Body of pancreas (tissue), 4 donors: ENCODE measurements at regions not wholly inside any gene's neighbourhood (a gene's known extent, or its start where the extent isn't known, plus 50 kb on each side); places are given as distances from the start of the nearest gene placed in this dataset.

ENCODE experiments used
- ATAC-seq: fragments of 150-250 bp; one replicate; pipeline ENCODE4 v1.9.1; 2016
- DNase-seq, 4 donors: peaks; one replicate each; pipeline ENCODE4 v3.0.0-alpha.2; 2019
- H3K27ac ChIP-seq, 4 donors: fragments of 200-600 bp; sonication (generic); 1 replicate in 3 of 4; 2 replicates in 1 of 4; pipeline versions ENCODE4 v1.5.1 to v1.6.1; 2016 to 2019; ENCODE audit warnings: mild to moderate bottlenecking in 1 of 4, mixed read lengths in 1 of 4, moderate library complexity in 1 of 4
- H3K27me3 ChIP-seq, 2 donors: fragments of 200-600 bp; sonication (generic); one replicate each; pipeline ENCODE4 v1.6.0; 2016; ENCODE audit warnings: mild to moderate bottlenecking in 1 of 2
- H3K36me3 ChIP-seq, 2 donors: fragments of 200-600 bp; sonication (generic); replicated peaks in 1 of 2; 2 replicates each; pipeline ENCODE4 v1.5.1; 2016; ENCODE audit warnings: low read depth in 2 of 2; ENCODE audit not compliant: insufficient read depth in 1 of 2
- H3K4me1 ChIP-seq: fragments of 200-600 bp; sonication (generic); one replicate; pipeline ENCODE4 v1.6.0; 2016
- H3K4me3 ChIP-seq, 2 donors: fragments of 200-600 bp; sonication (generic); 1 replicate in 1 of 2; 2 replicates in 1 of 2; pipeline ENCODE4 v1.5.1; 2016 to 2019
- H3K9me3 ChIP-seq, 3 donors: fragments of 200-600 bp; sonication (generic); 1 replicate in 2 of 3; 2 replicates in 1 of 3; pipeline ENCODE4 v1.5.1; 2016
- POLR2A ChIP-seq, 3 donors: fragments of 450-650 bp; IDR thresholded peaks; one replicate each; pipeline ENCODE4 v1.6.1; 2016; ENCODE audit warnings: antibody characterized with exemption in 3 of 3, mild to moderate bottlenecking in 2 of 3
- WGBS, 2 donors: methylation state at CpG; one replicate each; pipeline ENCODE4 v1.1.5; 2017; 5-methylcytosine and 5-hydroxymethylcytosine counted together
- intact Hi-C: fragments of 100-400 bp; cut with DNase I; formaldehyde crosslinking; loops from one replicate; pipeline ENCODE4 v1.15.1; 2023
- TF ChIP-seq, protein P1 (sequence below), 7 experiments: fragments of 450-650 bp in 4 of 7; fragments of 200-600 bp in 3 of 7; sonication (generic) in 3 of 7; IDR thresholded peaks; one replicate each; pipeline ENCODE4 v1.5.1; 2016 to 2019; ENCODE audit warnings: antibody characterized with exemption in 7 of 7

DNA sequence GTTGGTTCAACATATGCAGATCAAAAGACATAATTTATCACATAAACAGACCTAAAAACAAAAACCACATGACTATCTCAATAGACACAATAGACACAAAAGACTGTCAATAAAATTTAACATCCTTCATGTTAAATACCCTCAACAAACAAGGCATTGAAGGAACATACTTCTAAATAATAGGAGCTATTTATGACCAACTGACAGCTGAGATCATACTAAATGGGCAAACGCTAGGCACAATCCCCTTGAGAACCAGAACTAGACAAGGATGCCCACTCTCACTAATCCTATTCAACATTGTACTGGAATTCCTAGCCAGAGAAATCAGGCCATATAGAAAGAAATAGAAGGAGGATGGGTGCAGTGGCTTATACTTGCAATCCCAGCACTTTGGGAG, 50.3 kb upstream of the GLYAT start:
- Histone ChIP-seq H3K27ac (no peak overlapping the region), H3K4me3 (no peak overlapping the region), H3K27me3 (no peaks in the 10 kb centered on the region), H3K4me1 (no peaks in the 10 kb centered on the region), H3K36me3 (no peaks in the 10 kb centered on the region), H3K9me3 (no peaks in the 10 kb centered on the region)
- TF ChIP-seq, protein P1, sequence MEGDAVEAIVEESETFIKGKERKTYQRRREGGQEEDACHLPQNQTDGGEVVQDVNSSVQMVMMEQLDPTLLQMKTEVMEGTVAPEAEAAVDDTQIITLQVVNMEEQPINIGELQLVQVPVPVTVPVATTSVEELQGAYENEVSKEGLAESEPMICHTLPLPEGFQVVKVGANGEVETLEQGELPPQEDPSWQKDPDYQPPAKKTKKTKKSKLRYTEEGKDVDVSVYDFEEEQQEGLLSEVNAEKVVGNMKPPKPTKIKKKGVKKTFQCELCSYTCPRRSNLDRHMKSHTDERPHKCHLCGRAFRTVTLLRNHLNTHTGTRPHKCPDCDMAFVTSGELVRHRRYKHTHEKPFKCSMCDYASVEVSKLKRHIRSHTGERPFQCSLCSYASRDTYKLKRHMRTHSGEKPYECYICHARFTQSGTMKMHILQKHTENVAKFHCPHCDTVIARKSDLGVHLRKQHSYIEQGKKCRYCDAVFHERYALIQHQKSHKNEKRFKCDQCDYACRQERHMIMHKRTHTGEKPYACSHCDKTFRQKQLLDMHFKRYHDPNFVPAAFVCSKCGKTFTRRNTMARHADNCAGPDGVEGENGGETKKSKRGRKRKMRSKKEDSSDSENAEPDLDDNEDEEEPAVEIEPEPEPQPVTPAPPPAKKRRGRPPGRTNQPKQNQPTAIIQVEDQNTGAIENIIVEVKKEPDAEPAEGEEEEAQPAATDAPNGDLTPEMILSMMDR (IDR thresholded peaks at IDR 0.05): no peak
- TF ChIP-seq POLR2A (IDR thresholded peaks at IDR 0.05): no peak
- 71 to 89% methylated on average over 1 of the region's 1 CpG for WGBS, 2 donors
- DNase-seq (no peak), ATAC-seq (no peak)
- intact Hi-C loops: loop anchor here (10.0 kb wide), 1 partner anchor 107 kb away; no protein-coding TSS in a partner anchor
